Lower leg skin (tissue), 3 donors: ENCODE measurements at regions not wholly inside any gene's neighbourhood (a gene's known extent, or its start where the extent isn't known, plus 50 kb on each side); places are given as distances from the start of the nearest gene placed in this dataset.

Experiments
- CTCF ChIP-seq, 3 donors: fragments of 450-650 bp; IDR thresholded peaks; one replicate each; pipeline ENCODE4 v1.5.1; 2016; ENCODE audit warnings: antibody characterized with exemption in 3 of 3, mild to moderate bottlenecking in 3 of 3, moderate library complexity in 2 of 3
- POLR2A ChIP-seq, 2 donors: fragments of 450-650 bp; IDR thresholded peaks; one replicate each; pipeline ENCODE4 v1.6.1; 2016 to 2017; ENCODE audit warnings: antibody characterized with exemption in 2 of 2, mild to moderate bottlenecking in 1 of 2, moderate library complexity in 1 of 2

DNA sequence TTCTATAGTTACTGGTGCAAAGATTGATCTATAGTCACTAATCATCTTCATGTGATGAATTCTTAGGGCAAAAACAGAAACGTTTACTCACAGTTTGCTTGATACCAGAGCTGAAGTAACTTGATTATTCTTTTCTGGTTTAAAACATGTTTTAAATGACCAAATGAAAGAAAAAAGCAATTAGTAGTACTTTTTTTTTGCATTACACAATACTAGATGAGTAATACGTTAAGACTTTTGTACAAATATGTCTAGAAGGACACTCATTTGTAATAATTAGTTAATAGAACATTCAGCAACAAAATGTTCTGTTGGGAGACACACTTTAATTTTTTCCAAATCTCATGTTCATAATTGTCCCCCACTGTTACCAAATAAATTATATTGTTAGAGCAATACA is 523.2 kb downstream of the SOX2 start:
- TF ChIP-seq CTCF (IDR thresholded peaks at IDR 0.05): no peak
- TF ChIP-seq POLR2A (IDR thresholded peaks at IDR 0.05): no peak
